Mesenchymal stem cell (in vitro differentiated cells and primary cell): ENCODE measurements at regions not wholly inside any gene's neighbourhood (a gene's known extent, or its start where the extent isn't known, plus 50 kb on each side); places are given as distances from the start of the nearest gene placed in this dataset.

Experiments
- DNase-seq: peaks from one replicate; pipeline ENCODE4 v3.0.0-alpha.2; 2013
- H2AFZ ChIP-seq: one replicate; pipeline ENCODE4 v1.6.1; 2013; ENCODE audit warnings: low read depth, mild to moderate bottlenecking, control low read depth, inconsistent platforms, low read length, moderate library complexity
- H2AK5ac ChIP-seq: 2 replicates; pipeline ENCODE4 v1.6.1; 2013; ENCODE audit warnings: low read length, moderate library complexity, mild to moderate bottlenecking, inconsistent platforms; ENCODE audit not compliant: severe bottlenecking
- H2BK120ac ChIP-seq: one replicate; pipeline ENCODE4 v1.6.1; 2013; ENCODE audit warnings: low read depth, mild to moderate bottlenecking, inconsistent platforms, low read length, moderate library complexity
- H2BK12ac ChIP-seq, 2 experiments: one replicate each; pipeline ENCODE4 v1.6.1; 2013; ENCODE audit warnings: inconsistent platforms in 2 of 2, low read length in 2 of 2, mild to moderate bottlenecking in 2 of 2, moderate library complexity in 2 of 2, control low read depth in 1 of 2
- H2BK15ac ChIP-seq: one replicate; pipeline ENCODE4 v1.6.1; 2013; ENCODE audit warnings: mild to moderate bottlenecking, low read depth, inconsistent platforms; ENCODE audit not compliant: poor library complexity, severe bottlenecking
- H2BK5ac ChIP-seq: 2 replicates; pipeline ENCODE4 v1.6.1; 2013; ENCODE audit warnings: low read depth, mild to moderate bottlenecking, low read length, control low read depth, inconsistent platforms; ENCODE audit not compliant: poor library complexity, severe bottlenecking
- H3K14ac ChIP-seq, 2 experiments: one replicate each; pipeline ENCODE4 v1.6.1; 2013; ENCODE audit warnings: inconsistent platforms in 2 of 2, low read length in 2 of 2, control low read depth in 1 of 2, mild to moderate bottlenecking in 1 of 2, moderate library complexity in 1 of 2
- H3K18ac ChIP-seq, 2 experiments: one replicate each; pipeline ENCODE4 v1.6.1; 2013; ENCODE audit warnings: inconsistent platforms in 2 of 2, low read length in 2 of 2, control low read depth in 1 of 2, low read depth in 1 of 2, mild to moderate bottlenecking in 1 of 2
- H3K23ac ChIP-seq, 2 experiments: one replicate each; pipeline ENCODE4 v1.6.1; 2013; ENCODE audit warnings: inconsistent platforms in 2 of 2, low read length in 2 of 2, mild to moderate bottlenecking in 2 of 2, moderate library complexity in 2 of 2, control low read depth in 1 of 2
- H3K27ac ChIP-seq: 2 replicates; pipeline ENCODE4 v1.5.1; 2013; ENCODE audit warnings: mild to moderate bottlenecking, moderate library complexity, low read length, control low read depth, inconsistent platforms; ENCODE audit not compliant: poor library complexity, severe bottlenecking
- H3K27me3 ChIP-seq, 2 experiments: 2 replicates each; pipeline versions ENCODE4 v1.6.1 to v1.7.0; 2013; ENCODE audit warnings: low read length in 2 of 2, mild to moderate bottlenecking in 2 of 2, moderate library complexity in 2 of 2, control low read depth in 1 of 2, inconsistent platforms in 1 of 2; ENCODE audit not compliant: control insufficient read depth in 1 of 2, insufficient read depth in 1 of 2
- H3K36me3 ChIP-seq, 2 experiments: 2 replicates each; pipeline versions ENCODE4 v1.6.1 to v1.7.0; 2013; ENCODE audit warnings: low read length in 2 of 2, control low read depth in 1 of 2, inconsistent platforms in 1 of 2, low read depth in 1 of 2, mild to moderate bottlenecking in 1 of 2; ENCODE audit not compliant: insufficient read depth in 2 of 2, control insufficient read depth in 1 of 2
- H3K4ac ChIP-seq, 2 experiments: one replicate each; pipeline ENCODE4 v1.6.1; 2013; ENCODE audit warnings: inconsistent platforms in 2 of 2, low read length in 2 of 2, mild to moderate bottlenecking in 2 of 2, moderate library complexity in 2 of 2, control low read depth in 1 of 2, low read depth in 1 of 2
- H3K4me1 ChIP-seq: 2 replicates; pipeline ENCODE4 v1.6.1; 2013; ENCODE audit warnings: low read depth, low read length, control low read depth; ENCODE audit not compliant: control insufficient read depth, insufficient read depth
- H3K4me2 ChIP-seq: 2 replicates; pipeline ENCODE4 v1.6.1; 2013; ENCODE audit warnings: low read length, mild to moderate bottlenecking, inconsistent platforms; ENCODE audit not compliant: poor library complexity, severe bottlenecking
- H3K4me3 ChIP-seq, 2 experiments: 2 replicates each; pipeline versions ENCODE4 v1.5.1 to v1.7.0; 2013; ENCODE audit warnings: low read length in 2 of 2, mild to moderate bottlenecking in 2 of 2, control low read depth in 1 of 2, low read depth in 1 of 2; ENCODE audit not compliant: insufficient read depth in 1 of 2
- H3K79me1 ChIP-seq: replicated peaks from 2 replicates; pipeline ENCODE4 v1.6.1; 2013; ENCODE audit warnings: mild to moderate bottlenecking, control low read depth, low read length, inconsistent platforms; ENCODE audit not compliant: poor library complexity, severe bottlenecking
- H3K9ac ChIP-seq: 2 replicates; pipeline ENCODE4 v1.7.0; 2013; ENCODE audit warnings: mild to moderate bottlenecking, low read length, moderate library complexity
- H3K9me3 ChIP-seq: 2 replicates; pipeline ENCODE4 v1.7.0; 2013; ENCODE audit warnings: mild to moderate bottlenecking, low read length; ENCODE audit not compliant: control insufficient read depth
- H4K8ac ChIP-seq: one replicate; pipeline ENCODE4 v1.6.1; 2013; ENCODE audit warnings: inconsistent platforms, mild to moderate bottlenecking, low read length, moderate library complexity
- H4K91ac ChIP-seq: one replicate; pipeline ENCODE4 v1.6.1; 2013; ENCODE audit warnings: mild to moderate bottlenecking, low read length, inconsistent platforms
- WGBS: methylation state at CpG from one replicate; pipeline ENCODE4 v1.1.7; 2013; ENCODE audit warnings: mixed read lengths; 5-methylcytosine and 5-hydroxymethylcytosine counted together

DNA sequence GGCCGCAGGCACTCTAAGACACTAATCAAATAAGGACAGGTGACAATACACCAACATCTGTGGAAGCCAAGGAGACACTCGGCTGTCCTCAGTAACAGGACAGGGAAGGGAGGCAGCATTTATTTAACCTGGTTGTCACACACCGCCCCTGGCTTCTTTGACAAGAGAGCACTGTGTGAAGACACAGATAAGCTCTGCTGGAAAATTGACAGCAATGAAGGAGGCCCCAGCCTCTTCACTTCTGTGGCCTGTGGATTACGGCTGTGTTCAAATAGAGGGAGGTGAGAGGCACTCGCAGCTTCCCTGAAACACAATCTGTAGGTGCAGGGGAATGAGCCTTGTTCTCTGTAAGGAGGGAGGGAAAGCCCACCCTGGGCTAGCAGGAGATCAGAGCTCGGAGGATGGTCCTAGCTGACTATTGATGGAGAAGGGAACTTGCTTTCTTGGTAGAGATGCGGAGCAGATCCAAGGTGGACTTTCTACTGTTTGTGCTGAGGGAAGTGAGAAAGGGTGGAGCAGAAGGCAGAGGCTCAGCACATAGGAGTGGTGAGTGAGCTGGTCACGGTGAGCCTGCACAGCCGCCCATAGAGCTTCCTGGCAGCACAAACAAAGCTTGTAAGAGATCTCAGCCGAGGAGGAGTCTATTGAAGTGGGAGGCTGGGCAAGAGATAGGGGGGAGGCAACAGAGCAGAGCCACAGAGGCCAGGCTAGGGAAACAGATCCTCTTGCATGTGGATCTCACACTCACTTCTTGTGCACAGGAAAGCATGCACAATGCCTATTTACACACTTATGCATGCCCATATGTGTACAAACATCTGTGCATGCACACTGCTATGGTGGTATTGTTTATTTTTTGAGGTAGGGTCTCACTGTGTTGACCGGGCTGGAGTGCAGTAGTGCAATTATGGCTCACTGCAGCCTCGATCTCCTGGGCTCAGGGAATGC, 114.6 kb upstream of the THY1 start:
- 53% methylated on average over 11 of the region's 12 CpGs for WGBS
- H4K91ac ChIP-seq: no peak overlapping the region

DNA sequence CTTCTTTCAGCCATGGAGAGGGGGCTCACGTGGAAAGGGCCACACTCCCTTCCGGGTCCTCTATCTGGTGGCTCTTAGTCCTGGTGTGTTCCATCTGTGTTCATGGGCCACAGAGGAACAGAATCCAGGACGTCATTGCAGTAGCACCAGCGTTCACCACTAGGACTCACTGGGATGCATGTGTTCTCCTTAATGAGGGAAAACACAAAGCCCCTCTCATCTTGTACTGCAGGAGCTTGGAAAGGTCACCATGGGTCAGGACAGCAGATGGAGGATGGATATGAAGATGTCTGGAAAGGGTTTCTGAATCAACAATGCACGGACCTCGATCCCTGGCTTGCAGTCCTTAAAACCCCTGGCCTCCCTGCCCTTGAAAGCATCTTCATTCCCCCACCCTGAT, 113.8 kb upstream of the THY1 start:
- H3K18ac ChIP-seq: no peak overlapping the region
- H2AFZ ChIP-seq: no peak overlapping the region
- H3K14ac ChIP-seq: no peak overlapping the region
- no peak overlapping the region for H3K23ac ChIP-seq
- no peaks in the 10 kb centered on the region for H3K36me3 ChIP-seq
- no peak overlapping the region for H2BK15ac ChIP-seq
- 77% methylated on average over 6 of the region's 6 CpGs for WGBS
- H3K4me3 ChIP-seq: no peak overlapping the region
- H3K4me2 ChIP-seq: no peak overlapping the region
- no peak overlapping the region for H4K8ac ChIP-seq
- no peak overlapping the region for H2BK120ac ChIP-seq
- no peak overlapping the region for H2AK5ac ChIP-seq
- H3K9me3 ChIP-seq: no peaks in the 10 kb centered on the region
- H3K79me1 ChIP-seq: no peaks in the 10 kb centered on the region
- no peak overlapping the region for H3K27ac ChIP-seq
- no peak for DNase-seq
- H2BK5ac ChIP-seq: no peak overlapping the region
- no peak overlapping the region for H3K9ac ChIP-seq
- H4K91ac ChIP-seq: no peak overlapping the region
- no peak overlapping the region for H2BK12ac ChIP-seq
- H3K4ac ChIP-seq: no peak overlapping the region
- H3K27me3 ChIP-seq: peaks cover 41 to 57% of the 10 kb centered on the region in 2 experiments
- no peaks in the 10 kb centered on the region for H3K4me1 ChIP-seq

More for the DNA sequence above, 114.6 kb upstream of the THY1 start:
- H2BK5ac ChIP-seq: no peak overlapping the region
- H3K4ac ChIP-seq: no peak overlapping the region
- H3K4me3 ChIP-seq: no peak overlapping the region
- no peak overlapping the region for H3K9ac ChIP-seq
- H3K79me1 ChIP-seq: no peaks in the 10 kb centered on the region
- no peak overlapping the region for H2AK5ac ChIP-seq
- H3K27me3 ChIP-seq: peaks cover 35 to 49% of the 10 kb centered on the region in 2 experiments
- H2AFZ ChIP-seq: no peak overlapping the region
- H3K23ac ChIP-seq: no peak overlapping the region
- H2BK120ac ChIP-seq: no peak overlapping the region
- no peaks in the 10 kb centered on the region for H3K4me1 ChIP-seq
- no peak overlapping the region for H3K27ac ChIP-seq
- no peak overlapping the region for H4K8ac ChIP-seq
- H2BK12ac ChIP-seq: no peak overlapping the region
- H3K9me3 ChIP-seq: no peaks in the 10 kb centered on the region
- H3K18ac ChIP-seq: no peak overlapping the region
- H2BK15ac ChIP-seq: no peak overlapping the region
- H3K14ac ChIP-seq: no peak overlapping the region
- DNase-seq: no peak
- H3K36me3 ChIP-seq: no peaks in the 10 kb centered on the region
- H3K4me2 ChIP-seq: no peak overlapping the region

DNA sequence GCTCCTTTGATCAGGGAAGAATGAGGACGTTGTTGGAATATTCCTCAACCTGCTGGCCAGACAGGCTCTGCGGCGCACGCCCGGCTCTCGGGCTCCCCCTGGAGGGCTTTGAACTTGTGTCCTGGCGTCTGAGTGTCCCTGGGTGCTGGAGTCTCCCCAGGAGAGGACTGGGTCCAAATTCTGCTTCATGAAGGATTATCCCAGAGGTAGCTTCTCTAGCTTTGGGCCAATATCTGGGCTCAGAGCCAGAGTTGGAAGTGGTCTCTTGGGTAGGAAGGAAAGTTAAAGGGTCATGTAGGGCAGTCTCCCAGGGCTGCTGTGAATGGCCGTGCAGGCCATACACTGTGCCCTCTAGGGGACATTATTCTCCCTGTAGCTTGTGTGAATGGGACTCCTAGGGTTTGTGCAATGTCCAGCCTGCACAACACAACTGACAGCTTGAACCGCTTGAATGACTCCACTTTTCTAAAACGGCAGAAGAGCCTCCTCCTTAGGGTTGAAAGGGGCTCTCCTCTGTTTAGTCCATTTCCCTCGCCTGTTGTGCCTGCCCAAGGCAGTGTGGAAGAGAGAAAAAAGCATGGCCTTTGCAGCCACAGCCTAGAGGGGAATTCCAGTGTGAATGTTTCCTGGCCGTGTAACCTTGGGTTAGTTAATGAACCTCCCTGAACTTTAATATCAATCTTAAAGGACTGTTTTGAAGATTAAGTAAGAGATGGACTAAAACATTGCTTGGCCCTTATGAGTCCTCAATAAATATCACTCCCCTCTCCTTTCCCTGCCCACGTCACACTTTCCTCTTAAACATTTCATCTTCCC, 111.2 kb upstream of the THY1 start:
- no peak overlapping the region for H3K14ac ChIP-seq
- peaks cover 2% of the 10 kb centered on the region for H3K4me1 ChIP-seq
- H2AK5ac ChIP-seq: no peak overlapping the region
- no peaks in the 10 kb centered on the region for H3K79me1 ChIP-seq
- H2BK12ac ChIP-seq: no peak overlapping the region
- no peak overlapping the region for H2AFZ ChIP-seq
- peaks cover 56 to 59% of the 10 kb centered on the region in 2 experiments for H3K27me3 ChIP-seq
- H4K8ac ChIP-seq: no peak overlapping the region
- peak; percentile 57 for DNase-seq
- H3K4me3 ChIP-seq: no peak overlapping the region
- no peak overlapping the region for H2BK5ac ChIP-seq
- WGBS: 27% methylated on average over 12 of the region's 13 CpGs
- no peak overlapping the region for H3K4me2 ChIP-seq
- no peaks in the 10 kb centered on the region for H3K36me3 ChIP-seq
- no peaks in the 10 kb centered on the region for H3K9me3 ChIP-seq
- no peak overlapping the region for H4K91ac ChIP-seq
- H3K18ac ChIP-seq: no peak overlapping the region
- no peak overlapping the region for H3K23ac ChIP-seq
- H2BK15ac ChIP-seq: no peak overlapping the region
- no peak overlapping the region for H3K9ac ChIP-seq
- no peak overlapping the region for H3K27ac ChIP-seq
- no peak overlapping the region for H3K4ac ChIP-seq
- no peak overlapping the region for H2BK120ac ChIP-seq

DNA sequence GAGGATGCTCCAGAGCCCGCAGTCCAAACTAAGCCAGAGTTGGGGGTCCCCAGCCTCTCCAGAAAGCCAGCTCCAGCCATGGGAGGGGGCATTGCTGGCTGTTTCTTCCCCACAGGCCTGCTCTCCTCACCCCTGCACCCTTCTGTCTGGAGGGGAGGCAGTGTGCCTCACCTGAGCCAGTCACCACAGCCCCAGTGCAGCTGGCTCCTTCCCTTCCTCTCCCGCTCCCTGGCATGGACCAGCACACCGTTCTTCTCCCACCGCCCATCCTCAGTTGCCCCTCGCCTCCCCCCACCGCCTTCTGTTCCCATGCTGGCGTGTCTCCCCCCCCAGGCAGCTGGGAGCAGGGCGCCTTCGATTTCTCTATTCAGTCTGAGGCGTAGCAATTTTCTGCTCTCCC, 110.5 kb upstream of the THY1 start:
- Histone ChIP-seq H2BK12ac (no peak overlapping the region), H3K4me2 (no peak overlapping the region), H3K4me1 (peaks cover 2% of the 10 kb centered on the region), H3K36me3 (no peaks in the 10 kb centered on the region), H2BK120ac (no peak overlapping the region), H3K79me1 (no peaks in the 10 kb centered on the region), H3K14ac (no peak overlapping the region), H4K8ac (no peak overlapping the region), H2AFZ (no peak overlapping the region), H3K27me3 (peaks cover 62 to 66% of the 10 kb centered on the region in 2 experiments), H3K9me3 (no peaks in the 10 kb centered on the region), H3K27ac (no peak overlapping the region), H3K18ac (no peak overlapping the region), H3K9ac (no peak overlapping the region), H2BK5ac (no peak overlapping the region), H3K23ac (peak overlapping the region in 1 of 2 experiments; percentile 29), H3K4ac (no peak overlapping the region), H2AK5ac (no peak overlapping the region), H4K91ac (no peak overlapping the region), H2BK15ac (no peak overlapping the region), H3K4me3 (no peak overlapping the region)
- DNase-seq: no peak
- WGBS: 72% methylated on average over 10 of the region's 10 CpGs
